Left ventricle myocardium inferior (tissue), 1 donor: ENCODE measurements at regions not wholly inside any gene's neighbourhood (a gene's known extent, or its start where the extent isn't known, plus 50 kb on each side); places are given as distances from the start of the nearest gene placed in this dataset.
"Not testable (repeated sequence)": the region's sequence is repeated elsewhere in the genome, so short reads cannot be mapped to it uniquely, and the experiment has no call there.

Experiments used
- DNase-seq: peaks from one replicate; pipeline ENCODE4 v3.0.0-alpha.2; 2020
- H3K27ac ChIP-seq: fragments of 200-600 bp; replicated peaks from 2 replicates; pipeline ENCODE4 v1.8.0; 2021
- H3K27me3 ChIP-seq: fragments of 200-600 bp; 2 replicates; pipeline ENCODE4 v1.8.0; 2021; ENCODE audit warnings: low read depth
- H3K36me3 ChIP-seq: fragments of 200-600 bp; 2 replicates; pipeline ENCODE4 v1.8.0; 2021
- H3K4me1 ChIP-seq: fragments of 200-600 bp; 2 replicates; pipeline ENCODE4 v1.8.0; 2021
- H3K4me3 ChIP-seq: fragments of 200-600 bp; 2 replicates; pipeline ENCODE4 v1.8.0; 2021; ENCODE audit warnings: mild to moderate bottlenecking, moderate library complexity
- H3K9me3 ChIP-seq: fragments of 200-600 bp; replicated peaks from 2 replicates; pipeline ENCODE4 v1.8.0; 2021
- CTCF ChIP-seq: fragments of 200-600 bp; IDR thresholded peaks from 2 replicates; pipeline ENCODE4 v1.8.0; 2021; ENCODE audit warnings: antibody characterized with exemption, mild to moderate bottlenecking, borderline replicate concordance
- intact Hi-C: fragments of 100-400 bp; cut with micrococcal nuclease; formaldehyde crosslinking; loops from one replicate; pipeline ENCODE4 v1.11.0; 2022
- donor health status: DM: no; HTN: yes; CAD: no; lungs with severe emphysema.

- Histone ChIP-seq H3K4me1 (peaks cover 17% of the 10 kb centered on the region), H3K4me3 (no peak overlapping the region), H3K9me3 (peaks cover 44% of the 10 kb centered on the region), H3K27ac (no peak overlapping the region), H3K27me3 (no peaks in the 10 kb centered on the region), H3K36me3 (no peaks in the 10 kb centered on the region)
- DNase-seq, result no peak
- intact Hi-C loops, result no loop called here
- no peak for TF ChIP-seq CTCF
These were observed 154.9 kb downstream of the ALDH8A1 start for GRCh38 chr6:134795001-134795400.

DNA sequence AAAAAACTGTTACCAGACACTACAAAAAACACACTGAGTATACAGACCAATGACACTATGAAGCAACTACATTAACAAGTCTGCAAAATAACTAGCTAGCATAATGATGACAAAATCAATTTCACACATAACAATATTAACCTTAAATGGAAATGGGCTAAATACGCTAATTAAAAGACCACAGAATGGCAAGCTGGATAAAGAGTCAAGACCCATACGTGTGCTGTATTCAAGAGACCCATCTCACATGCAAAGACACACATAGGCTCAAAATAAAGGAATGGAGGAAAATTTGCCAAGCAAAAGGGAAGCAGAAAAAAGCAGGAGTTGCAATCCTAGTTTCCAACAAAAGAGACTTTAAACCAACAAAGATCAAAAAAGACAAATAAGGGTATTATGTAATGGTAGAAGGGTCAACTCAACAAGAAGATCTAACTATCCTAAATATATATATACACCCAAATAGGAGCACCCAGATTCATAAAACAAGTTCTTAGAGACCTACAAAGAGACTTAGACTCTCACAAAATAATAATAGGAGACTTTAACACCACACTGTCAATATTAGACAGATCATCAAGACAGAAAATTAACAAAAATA is 158.6 kb downstream of the ALDH8A1 start:
- H3K4me1 ChIP-seq, H3K36me3 ChIP-seq, DNase-seq, H3K27ac ChIP-seq, H3K27me3 ChIP-seq, intact Hi-C loops, H3K4me3 ChIP-seq: not testable (repeated sequence)
- H3K9me3 ChIP-seq, result peaks cover 44% of the 10 kb centered on the region

- Histone ChIP-seq H3K27me3 (no peaks in the 10 kb centered on the region), H3K4me3 (no peak overlapping the region), H3K4me1 (no peaks in the 10 kb centered on the region), H3K9me3 (peaks cover 23% of the 10 kb centered on the region), H3K27ac (no peak overlapping the region), H3K36me3 (no peaks in the 10 kb centered on the region)
- intact Hi-C loops, result no loop called here
- no peak for TF ChIP-seq CTCF
- DNase-seq, result no peak
These were observed 162.5 kb downstream of the ALDH8A1 start for GRCh38 chr6:134787261-134787877.

DNA sequence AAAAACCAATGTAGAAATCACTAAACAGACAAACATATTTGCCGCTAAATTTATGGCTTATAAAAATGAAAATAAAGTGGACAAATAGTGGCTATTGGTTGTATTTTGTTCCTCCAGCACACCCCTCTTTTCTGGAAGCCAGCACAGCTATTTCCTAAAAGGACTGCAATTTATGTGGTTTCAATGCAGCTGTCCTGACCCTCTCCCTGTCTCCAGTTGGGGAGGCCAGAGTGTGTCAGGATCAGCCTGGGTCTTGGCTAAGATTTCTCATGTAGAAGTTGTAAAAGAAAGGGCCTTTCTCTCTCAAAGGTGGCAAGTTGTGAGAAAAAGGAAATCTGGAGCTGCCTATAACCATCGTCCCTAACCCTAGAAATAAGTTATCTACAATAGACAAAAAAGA is 165.6 kb downstream of the ALDH8A1 start:
- Histone ChIP-seq H3K27me3 (no peaks in the 10 kb centered on the region), H3K4me1 (no peaks in the 10 kb centered on the region), H3K27ac (no peak overlapping the region), H3K36me3 (no peaks in the 10 kb centered on the region), H3K4me3 (no peak overlapping the region), H3K9me3 (peaks cover 7% of the 10 kb centered on the region)
- no peak for DNase-seq
- intact Hi-C loops, result no loop called here
- TF ChIP-seq CTCF, result no peak

- Histone ChIP-seq H3K27ac (no peak overlapping the region), H3K27me3 (no peaks in the 10 kb centered on the region), H3K4me3 (no peak overlapping the region), H3K4me1 (no peaks in the 10 kb centered on the region), H3K9me3 (peaks cover 46% of the 10 kb centered on the region), H3K36me3 (no peaks in the 10 kb centered on the region)
- intact Hi-C loops, result no loop called here
- no peak for TF ChIP-seq CTCF
- DNase-seq, result no peak
These were observed 171.5 kb downstream of the ALDH8A1 start for GRCh38 chr6:134778431-134778830.

DNA sequence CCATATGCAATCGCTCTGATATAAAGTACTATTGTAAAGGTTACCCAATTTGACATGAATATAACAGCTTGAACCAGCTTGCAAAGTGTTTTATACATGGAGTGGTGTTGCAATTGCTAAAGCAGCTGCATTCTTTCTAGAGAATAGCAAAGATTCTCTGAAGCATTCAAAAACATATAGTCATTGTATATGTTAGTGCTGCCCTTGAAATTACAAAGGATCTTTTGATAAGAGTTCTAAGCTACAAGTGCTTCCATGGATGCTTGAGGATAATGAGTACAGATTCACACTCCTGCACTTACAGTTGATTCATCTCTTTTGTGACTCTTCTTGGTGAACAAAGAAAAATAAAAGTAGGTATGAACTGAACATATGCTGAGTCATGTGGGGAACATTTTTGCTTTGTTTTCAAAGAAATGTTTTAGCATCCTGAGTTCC is 175.7 kb downstream of the ALDH8A1 start:
- H3K9me3 ChIP-seq, result peaks cover 37% of the 10 kb centered on the region
- no peak for DNase-seq
- no peaks in the 10 kb centered on the region for H3K27me3 ChIP-seq
- no peak overlapping the region for H3K4me3 ChIP-seq
- no peaks in the 10 kb centered on the region for H3K4me1 ChIP-seq
- no peak for TF ChIP-seq CTCF
- H3K36me3 ChIP-seq, result no peaks in the 10 kb centered on the region
- no peak overlapping the region for H3K27ac ChIP-seq
- intact Hi-C loops, result no loop called here
